HEK293T (cell line): ENCODE measurements at regions not wholly inside any gene's neighbourhood (a gene's known extent, or its start where the extent isn't known, plus 50 kb on each side); places are given as distances from the start of the nearest gene placed in this dataset.

Experiments used
- CTCF ChIA-PET: fragments of 350-600 bp; formaldehyde crosslinking; extraction: SDS; loops from one replicate; lab custom pipeline; 2021; ENCODE audit warnings: antibody characterized with exemption, inconsistent platforms; lab: Yijun Ruan, JAX
- POLR2A ChIA-PET: fragments of 350-600 bp; formaldehyde crosslinking; extraction: SDS; loops from one replicate; lab custom pipeline; 2020; ENCODE audit warnings: antibody characterized with exemption, inconsistent platforms; lab: Yijun Ruan, JAX
- DNase-seq: peaks from one replicate; pipeline ENCODE4 v3.0.0; 2012; ENCODE audit warnings: mixed read lengths; ENCODE audit errors: extremely low spot score
- ARNT ChIP-seq: fragments of 450-650 bp; IDR thresholded peaks from 2 replicates; pipeline ENCODE4 v1.6.1; 2017; ENCODE audit warnings: mild to moderate bottlenecking
- BHLHE40 ChIP-seq: fragments of 450-650 bp; IDR thresholded peaks from 2 replicates; pipeline ENCODE4 v1.6.1; 2016; ENCODE audit warnings: mild to moderate bottlenecking, moderate library complexity, borderline replicate concordance
- CTBP1 ChIP-seq: fragments of 450-650 bp; IDR thresholded peaks from 2 replicates; pipeline ENCODE4 v1.6.1; 2016; ENCODE audit warnings: borderline replicate concordance
- ELF4 ChIP-seq: fragments of 450-650 bp; IDR thresholded peaks from 2 replicates; pipeline ENCODE4 v1.6.1; 2017; ENCODE audit warnings: antibody characterized with exemption
- FOXA1 ChIP-seq: fragments of 450-650 bp; IDR thresholded peaks from 2 replicates; pipeline ENCODE4 v1.6.1; 2016; ENCODE audit warnings: mild to moderate bottlenecking
- FOXK2 ChIP-seq: fragments of 450-650 bp; IDR thresholded peaks from 2 replicates; pipeline ENCODE4 v1.6.1; 2016; ENCODE audit warnings: mild to moderate bottlenecking
- FOXM1 ChIP-seq: fragments of 450-650 bp; IDR thresholded peaks from 2 replicates; pipeline ENCODE4 v1.6.1; 2017; ENCODE audit warnings: mild to moderate bottlenecking, borderline replicate concordance
- HDGF ChIP-seq: fragments of 450-650 bp; IDR thresholded peaks from 2 replicates; pipeline ENCODE4 v1.6.1; 2017; ENCODE audit warnings: antibody characterized with exemption, borderline replicate concordance
- L3MBTL2 ChIP-seq: fragments of 450-650 bp; conservative IDR thresholded peaks from 2 replicates; pipeline ENCODE4 v1.6.1; 2016; ENCODE audit warnings: mild to moderate bottlenecking
- LEF1 ChIP-seq: fragments of 450-650 bp; IDR thresholded peaks from 2 replicates; pipeline ENCODE4 v1.6.1; 2017; ENCODE audit warnings: mild to moderate bottlenecking, borderline replicate concordance
- NFRKB ChIP-seq: fragments of 450-650 bp; IDR thresholded peaks from 2 replicates; pipeline ENCODE4 v1.6.1; 2016; ENCODE audit warnings: mild to moderate bottlenecking, moderate library complexity
- PKNOX1 ChIP-seq: fragments of 450-650 bp; IDR thresholded peaks from 2 replicates; pipeline ENCODE4 v1.6.1; 2016
- SP1 ChIP-seq: fragments of 450-650 bp; IDR thresholded peaks from 2 replicates; pipeline ENCODE4 v1.6.1; 2017
- SUZ12 ChIP-seq: fragments of 450-650 bp; IDR thresholded peaks from 2 replicates; pipeline ENCODE4 v1.6.1; 2016; ENCODE audit warnings: mild to moderate bottlenecking
- TARDBP ChIP-seq: fragments of 450-650 bp; IDR thresholded peaks from 2 replicates; pipeline ENCODE4 v1.6.1; 2016
- ZNF384 ChIP-seq: fragments of 450-650 bp; IDR thresholded peaks from 2 replicates; pipeline ENCODE4 v1.6.1; 2016

- CTCF ChIA-PET = interaction anchor here (0.5 to 3.7 kb wide), 30 partner anchors 9 to 1030 kb away, joined by 3 to 20 read pairs (median 3); no protein-coding TSS in a partner anchor
- TF ChIP-seq SP1 = no peak
- no peak for TF ChIP-seq ELF4
- no peak for TF ChIP-seq FOXK2
- no peak for TF ChIP-seq NFRKB
- no peak for TF ChIP-seq FOXA1
- TF ChIP-seq TARDBP = no peak
- POLR2A ChIA-PET = no interaction called here
- DNase-seq = peak; percentile 81
These were observed 148.3 kb upstream of the RPS6KA2 start for GRCh38 chr6:166775180-166775922.

GRCh38 chr6:166774770-166775169, 147.7 kb upstream of the RPS6KA2 start:
- ChIA-PET POLR2A (no interaction called here), CTCF (interaction anchor here (0.5 to 3.7 kb wide), 25 partner anchors 9 to 1031 kb away, joined by 3 to 20 read pairs (median 3); no protein-coding TSS in a partner anchor)
- DNase-seq = no peak
- no peak for TF ChIP-seq CTBP1

GRCh38 chr6:166774292-166774691, 147.2 kb upstream of the RPS6KA2 start:
- no peak for DNase-seq
- ChIA-PET CTCF (interaction anchor here (0.7 to 3.7 kb wide), 10 partner anchors 8 to 368 kb away, joined by 3 to 20 read pairs (median 4); no protein-coding TSS in a partner anchor), POLR2A (no interaction called here)
- TF ChIP-seq TARDBP (no peak), CTBP1 (no peak)

GRCh38 chr6:166772518-166772917, 145.5 kb upstream of the RPS6KA2 start:
- ChIA-PET CTCF (interaction anchor here (0.8 to 1.4 kb wide), 4 partner anchors 9 to 1113 kb away, joined by 3 to 6 read pairs (median 3); no protein-coding TSS in a partner anchor), POLR2A (no interaction called here)
- TF ChIP-seq PKNOX1 (no peak), HDGF (no peak), FOXA1 (no peak), TARDBP (no peak), SP1 (no peak)
- peak; percentile 35 for DNase-seq

- CTCF ChIA-PET = interaction anchor here (0.5 to 0.8 kb wide), 2 partner anchors 8 to 220 kb away, joined by 3 to 6 read pairs; no protein-coding TSS in a partner anchor
- no peak for DNase-seq
- no peak for TF ChIP-seq FOXA1
- TF ChIP-seq L3MBTL2 = no peak
- TF ChIP-seq ZNF384 = no peak
- no peak for TF ChIP-seq HDGF
- TF ChIP-seq FOXK2 = no peak
- no peak for TF ChIP-seq ELF4
- TF ChIP-seq ARNT = no peak
- no peak for TF ChIP-seq TARDBP
- TF ChIP-seq SUZ12 = no peak
- TF ChIP-seq BHLHE40 = no peak
- POLR2A ChIA-PET = no interaction called here
These were observed 144.7 kb upstream of the RPS6KA2 start for GRCh38 chr6:166771701-166772100.

- POLR2A ChIA-PET = no interaction called here
- TF ChIP-seq LEF1 (no peak), HDGF (no peak), ARNT (no peak), ELF4 (no peak), FOXM1 (no peak), FOXK2 (no peak), TARDBP (no peak), NFRKB (no peak), L3MBTL2 (no peak)
- CTCF ChIA-PET = no interaction called here
- no peak for DNase-seq
These were observed 143.4 kb upstream of the RPS6KA2 start for GRCh38 chr6:166770216-166771116.

GRCh38 chr6:166769648-166770047, 142.6 kb upstream of the RPS6KA2 start:
- TF ChIP-seq ARNT (no peak), BHLHE40 (no peak), SP1 (no peak), FOXK2 (no peak), NFRKB (no peak), CTBP1 (no peak), L3MBTL2 (no peak), HDGF (no peak), LEF1 (no peak), ELF4 (no peak)
- CTCF ChIA-PET = no interaction called here
- POLR2A ChIA-PET = no interaction called here
- DNase-seq = no peak
